ENCODE measurements at regions not wholly inside any gene's neighbourhood (a gene's known extent, or its start where the extent isn't known, plus 50 kb on each side); places are given as distances from the start of the nearest gene placed in this dataset.

DNA sequence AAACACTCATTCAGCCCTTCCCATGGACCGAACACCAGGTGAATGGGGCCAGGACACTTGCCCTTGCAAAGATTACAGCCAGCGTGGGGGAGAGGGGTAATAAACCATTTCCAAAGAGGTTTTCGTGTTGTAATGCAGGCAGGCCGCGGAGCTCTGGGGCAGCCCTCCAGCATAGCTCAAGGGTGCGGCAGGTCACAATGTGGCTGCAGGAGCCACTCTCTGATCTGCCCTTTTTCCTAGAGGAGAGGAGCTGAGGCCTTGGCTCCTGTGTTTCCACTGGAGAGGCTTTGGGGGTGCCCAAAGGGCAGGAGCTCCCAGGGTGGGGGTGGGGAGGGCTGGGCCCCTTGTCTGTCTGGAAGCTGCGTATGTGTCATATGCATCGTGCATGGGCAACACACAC, 134.2 kb upstream of the NECTIN1 start:
- H3K27ac ChIP-seq (ENCODE audit: insufficient read depth, low read depth, low read length), result no peak overlapping the region
- dilution Hi-C loops (cut with MboI; ENCODE audit: extremely low pct_ligation_motif_present, low sequenced_read_pairs), result no loop called here
- intact Hi-C loops (cut with micrococcal nuclease), result no loop called here
- H3K9me1 ChIP-seq (replicated peaks; ENCODE audit: control insufficient read depth, extremely low read depth, insufficient read depth, low read length), result no peaks in the 10 kb centered on the region
- H3K27me3 ChIP-seq (ENCODE audit: control insufficient read depth in 2 of 2, insufficient read depth in 2 of 2, low read length in 2 of 2), result no peaks in the 10 kb centered on the region
- DNase-seq (ENCODE audit: low read depth, low spot score), result no peak
- no peaks in the 10 kb centered on the region for H3K9me3 ChIP-seq (replicated peaks; ENCODE audit: control insufficient read depth, insufficient read depth, low read length)
- H3K36me3 ChIP-seq (ENCODE audit: control insufficient read depth in 2 of 2, extremely low read depth in 1 of 2, insufficient read depth in 2 of 2, low read length in 2 of 2), result no peaks in the 10 kb centered on the region
- H3K4me2 ChIP-seq (ENCODE audit: insufficient read depth, low read length), result no peak overlapping the region
- CTCF ChIA-PET, result no interaction called here
- no peak overlapping the region for H3K4me3 ChIP-seq (replicated peaks in 1 of 3; ENCODE audit: insufficient read depth in 1 of 3, low read depth in 1 of 3, low read length in 3 of 3)
- H4K20me1 ChIP-seq (replicated peaks; ENCODE audit: control insufficient read depth, extremely low read depth, insufficient read depth, low read length), result no peaks in the 10 kb centered on the region
- no TSS peak for BruUV-seq (replicated peaks)
- no peaks in the 10 kb centered on the region for H3K4me1 ChIP-seq (ENCODE audit: control insufficient read depth, extremely low read depth, insufficient read depth, low read length)
- TF ChIP-seq, protein P1, sequence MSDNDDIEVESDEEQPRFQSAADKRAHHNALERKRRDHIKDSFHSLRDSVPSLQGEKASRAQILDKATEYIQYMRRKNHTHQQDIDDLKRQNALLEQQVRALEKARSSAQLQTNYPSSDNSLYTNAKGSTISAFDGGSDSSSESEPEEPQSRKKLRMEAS (IDR thresholded peaks at IDR 0.05; ENCODE audit: insufficient read depth, insufficient read length), result no peak
- TF ChIP-seq, protein P2, sequence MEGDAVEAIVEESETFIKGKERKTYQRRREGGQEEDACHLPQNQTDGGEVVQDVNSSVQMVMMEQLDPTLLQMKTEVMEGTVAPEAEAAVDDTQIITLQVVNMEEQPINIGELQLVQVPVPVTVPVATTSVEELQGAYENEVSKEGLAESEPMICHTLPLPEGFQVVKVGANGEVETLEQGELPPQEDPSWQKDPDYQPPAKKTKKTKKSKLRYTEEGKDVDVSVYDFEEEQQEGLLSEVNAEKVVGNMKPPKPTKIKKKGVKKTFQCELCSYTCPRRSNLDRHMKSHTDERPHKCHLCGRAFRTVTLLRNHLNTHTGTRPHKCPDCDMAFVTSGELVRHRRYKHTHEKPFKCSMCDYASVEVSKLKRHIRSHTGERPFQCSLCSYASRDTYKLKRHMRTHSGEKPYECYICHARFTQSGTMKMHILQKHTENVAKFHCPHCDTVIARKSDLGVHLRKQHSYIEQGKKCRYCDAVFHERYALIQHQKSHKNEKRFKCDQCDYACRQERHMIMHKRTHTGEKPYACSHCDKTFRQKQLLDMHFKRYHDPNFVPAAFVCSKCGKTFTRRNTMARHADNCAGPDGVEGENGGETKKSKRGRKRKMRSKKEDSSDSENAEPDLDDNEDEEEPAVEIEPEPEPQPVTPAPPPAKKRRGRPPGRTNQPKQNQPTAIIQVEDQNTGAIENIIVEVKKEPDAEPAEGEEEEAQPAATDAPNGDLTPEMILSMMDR (IDR thresholded peaks at IDR 0.05; ENCODE audit: extremely low read depth in 1 of 2, insufficient read depth in 1 of 2, low read depth in 1 of 2, low read length in 2 of 2), result no peak
- TF ChIP-seq GATA2 (IDR thresholded peaks at IDR 0.05; ENCODE audit: insufficient read depth, insufficient read length, low read depth, low read length) (no peak), POLR2AphosphoS5 (IDR thresholded peaks at IDR 0.05; ENCODE audit: insufficient read depth, low read depth, low read length) (no peak), EZH2 (IDR thresholded peaks at IDR 0.05; ENCODE audit: borderline replicate concordance, low read depth, low read length, severe bottlenecking) (no peak), FOS (IDR thresholded peaks at IDR 0.05; ENCODE audit: borderline replicate concordance, insufficient read depth, low read length) (no peak), JUN (IDR thresholded peaks at IDR 0.05; ENCODE audit: borderline replicate concordance, insufficient read depth, insufficient read length, low read depth) (no peak), POLR2A (IDR thresholded peaks at IDR 0.05; ENCODE audit: low read depth, low read length) (no peak), MYC (IDR thresholded peaks at IDR 0.05; ENCODE audit: low read depth, low read length) (no peak)
- H2AFZ ChIP-seq (ENCODE audit: low read depth, low read length), result no peak overlapping the region
- POLR2A ChIA-PET, result interaction anchor here (0.7 kb wide), 1 partner anchor 1458 kb away, joined by 15 read pairs; no protein-coding TSS in a partner anchor
- FAIRE-seq, result no peak
- H3K9ac ChIP-seq (replicated peaks; ENCODE audit: extremely low read depth, insufficient read depth, low read length), result no peak overlapping the region
- H3K79me2 ChIP-seq (ENCODE audit: control insufficient read depth, insufficient read depth, low read length), result no peaks in the 10 kb centered on the region

All from endothelial cell of umbilical vein (primary cell).